HG02642 (cell line): ENCODE measurements at regions not wholly inside any gene's neighbourhood (a gene's known extent, or its start where the extent isn't known, plus 50 kb on each side); places are given as distances from the start of the nearest gene placed in this dataset.
A peak's percentile ranks its signal among the peaks of the same experiment; 100 is the strongest.
"Not testable (repeated sequence)": the region's sequence is repeated elsewhere in the genome, so short reads cannot be mapped to it uniquely, and the experiment has no call there.

Experiments used
- ATAC-seq: cut with Tn5 transposase; IDR thresholded peaks from one replicate; pipeline ENCODE4 v1.9.1; 2021; ENCODE audit warnings: mild to moderate bottlenecking; ENCODE audit not compliant: unreplicated experiment, poor library complexity

- no peak for ATAC-seq
Measured at GRCh38 chr9:104980039-104980654, 52.2 kb upstream of the ABCA1 start.

DNA sequence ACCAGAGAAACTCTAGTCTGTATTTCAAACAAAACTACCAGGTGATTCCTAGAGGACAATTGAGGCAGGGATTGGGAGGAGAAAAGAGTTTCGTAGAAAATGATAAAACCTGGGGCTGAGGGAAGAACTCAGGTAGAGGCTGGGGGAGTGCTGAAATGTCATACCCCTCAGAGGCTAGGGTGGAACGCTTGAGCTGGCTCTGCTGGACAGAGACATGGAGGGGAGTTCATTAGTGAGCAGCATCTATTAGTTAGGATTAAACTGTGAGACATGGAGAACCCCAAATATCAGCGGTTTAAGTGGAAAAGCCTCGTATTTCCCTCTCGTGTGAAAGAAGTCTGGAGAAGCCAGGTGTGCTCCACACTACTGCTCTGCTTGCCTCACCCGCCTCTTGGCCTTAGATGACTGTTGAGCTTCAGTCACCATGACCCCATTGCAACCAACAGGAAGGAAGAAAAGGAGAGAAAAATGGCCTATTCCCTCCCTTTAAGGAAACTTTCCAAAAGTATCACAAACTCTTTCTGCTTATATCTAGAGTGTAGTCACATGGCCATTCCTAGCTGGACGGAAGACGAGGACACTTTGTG lies 53.7 kb upstream of the ABCA1 start:
- ATAC-seq = no peak

GRCh38 chr9:104982543-104982942 lies 54.6 kb upstream of the ABCA1 start:
- ATAC-seq = no peak

GRCh38 chr9:104983491-104983890 lies 55.5 kb upstream of the ABCA1 start:
- ATAC-seq = no peak

DNA sequence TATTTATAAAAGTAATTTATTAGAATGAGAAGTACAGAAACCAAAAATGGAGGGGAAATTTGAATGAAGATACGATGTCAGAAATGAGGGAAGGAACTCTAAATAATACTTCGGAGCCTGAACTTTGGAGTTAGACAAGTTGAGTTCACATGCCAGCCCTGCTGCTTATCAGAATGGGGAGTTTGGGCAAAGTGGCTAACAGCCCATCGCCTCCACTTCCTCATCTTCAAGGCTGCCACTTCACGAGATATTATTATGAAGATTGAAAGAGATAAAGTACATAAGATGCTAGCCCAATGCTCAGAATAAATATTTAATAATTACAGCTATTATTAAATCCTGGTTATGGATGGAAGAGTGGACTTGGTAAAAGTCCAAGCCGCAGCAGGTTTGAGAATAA lies 56.2 kb upstream of the ABCA1 start:
- no peak for ATAC-seq

GRCh38 chr9:104984542-104984941 lies 56.6 kb upstream of the ABCA1 start:
- ATAC-seq = no peak

DNA sequence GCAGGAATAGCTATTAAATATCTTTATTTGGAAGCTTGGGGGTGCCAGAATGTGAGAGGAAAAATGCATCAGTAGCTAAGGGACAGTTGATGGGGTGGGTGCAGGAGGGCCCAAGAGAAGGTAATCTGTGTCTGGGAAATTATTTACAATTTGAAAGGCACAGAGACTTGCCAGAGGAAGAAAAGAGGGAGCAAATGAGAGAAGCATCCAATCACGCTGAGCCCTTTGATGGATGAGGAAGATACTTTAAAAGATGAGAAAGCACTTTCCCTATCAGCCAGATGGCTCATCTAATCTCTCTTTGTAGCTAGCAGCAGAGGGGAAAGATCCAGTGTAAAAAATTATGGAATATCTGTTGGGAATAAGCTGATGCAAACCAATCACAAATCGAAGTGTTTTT lies 57.0 kb upstream of the ABCA1 start:
- ATAC-seq = no peak

GRCh38 chr9:104986096-104986495 lies 58.1 kb upstream of the ABCA1 start:
- ATAC-seq = no peak

GRCh38 chr9:104987743-104988142 lies 59.8 kb upstream of the ABCA1 start:
- no peak for ATAC-seq

- ATAC-seq = no peak
Measured at GRCh38 chr9:104988539-104988938, 60.6 kb upstream of the ABCA1 start.

DNA sequence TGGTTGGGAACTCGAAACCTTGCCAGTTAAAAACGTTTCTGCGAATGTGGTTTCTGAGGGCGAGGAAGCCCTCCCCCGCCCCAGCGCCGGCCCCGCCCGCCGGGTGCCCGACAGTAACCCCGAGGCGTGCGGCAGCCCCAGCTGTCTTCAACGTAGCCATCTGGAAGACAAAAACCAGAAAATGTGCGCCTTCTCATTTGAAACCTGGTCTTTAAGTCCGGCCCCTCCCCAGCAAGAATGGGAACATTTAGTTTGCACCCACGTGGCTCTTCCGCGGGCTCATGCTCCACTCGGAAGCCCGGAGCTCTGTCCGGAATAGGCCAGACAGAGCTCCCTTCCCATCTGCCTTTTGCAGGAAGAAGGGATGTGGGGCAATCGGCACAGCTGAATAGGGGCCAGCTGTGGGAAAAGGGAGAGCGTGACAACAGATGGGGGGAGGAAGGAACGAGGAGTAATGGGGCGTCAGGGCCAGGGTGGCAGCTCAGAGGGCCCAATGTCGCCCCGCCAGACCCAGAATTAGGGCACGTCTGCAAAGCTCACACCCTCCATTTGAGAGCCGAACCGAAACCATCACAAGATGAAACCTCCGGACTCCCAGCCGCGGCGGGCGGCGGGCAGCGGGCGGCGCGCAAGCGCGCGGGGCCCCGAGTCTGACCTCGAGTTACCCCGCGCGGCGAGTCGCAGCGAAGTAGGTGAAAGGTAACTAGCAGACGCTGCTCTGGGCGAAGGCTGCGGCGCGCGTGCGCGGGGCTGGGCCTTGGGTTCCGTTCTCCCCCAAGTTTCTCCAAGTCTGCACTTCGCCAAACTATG lies 63.4 kb upstream of the ABCA1 start:
- ATAC-seq = peak; percentile 92

- no peak for ATAC-seq
Measured at GRCh38 chr9:104992659-104993058, 64.7 kb upstream of the ABCA1 start.

GRCh38 chr9:104993291-104993963 lies 65.5 kb upstream of the ABCA1 start:
- ATAC-seq = no peak

DNA sequence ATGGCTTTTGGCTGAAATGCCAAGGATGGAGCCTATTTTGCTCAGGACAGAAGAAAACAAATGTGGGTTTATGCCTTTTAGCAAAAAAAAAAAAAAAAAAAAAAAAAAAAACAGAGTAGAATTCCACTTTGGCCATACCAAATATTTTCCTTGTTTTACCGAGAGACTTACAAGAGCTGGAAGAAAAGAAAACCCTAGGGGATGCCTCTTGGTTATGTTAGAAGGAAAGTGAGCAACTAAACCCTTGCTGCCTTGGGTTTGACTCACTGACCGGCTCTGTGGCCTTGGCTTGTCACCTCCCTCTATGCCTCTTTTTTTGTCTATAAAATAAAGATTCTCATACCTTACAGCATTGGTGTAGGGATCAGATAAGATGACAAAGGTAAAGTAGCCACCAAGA lies 69.6 kb upstream of the ABCA1 start:
- ATAC-seq = no peak

DNA sequence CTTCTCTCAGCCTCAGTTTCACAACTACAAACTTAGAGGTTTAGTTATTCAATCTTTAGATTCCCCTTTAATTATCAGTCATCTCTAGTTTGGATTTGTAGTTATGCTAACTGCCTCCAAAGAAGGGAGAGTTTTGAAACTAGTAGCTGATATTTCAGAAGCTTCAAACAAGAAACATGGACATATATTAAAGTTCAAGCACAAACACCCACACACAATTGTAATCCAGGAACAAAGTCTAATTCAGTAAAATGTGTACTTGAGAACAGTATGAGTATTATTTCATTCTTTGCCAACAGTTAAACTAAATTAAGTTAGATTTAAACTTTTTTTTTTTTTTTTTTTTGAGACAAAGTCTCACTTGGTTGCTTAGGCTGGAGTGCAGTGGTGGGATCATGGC lies 71.2 kb upstream of the ABCA1 start:
- no peak for ATAC-seq

DNA sequence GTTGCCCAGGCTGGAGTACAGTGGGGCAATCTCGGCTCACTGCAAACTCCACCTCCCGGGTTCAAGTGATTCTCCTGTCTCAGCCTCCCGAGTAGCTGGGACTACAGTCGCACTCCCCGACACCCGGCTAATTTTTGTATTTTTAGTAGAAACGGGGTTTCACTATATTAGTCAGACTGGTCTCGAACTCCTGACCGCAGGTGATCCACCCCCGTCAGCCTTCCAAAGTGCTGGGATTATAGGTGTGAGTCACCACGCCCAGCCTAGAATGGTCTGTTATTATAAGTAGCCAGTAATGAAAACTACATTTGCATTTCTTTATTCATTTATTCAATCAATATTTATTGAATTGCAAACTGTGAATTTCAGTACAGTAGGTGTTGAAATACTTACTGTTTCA lies 72.6 kb upstream of the ABCA1 start:
- not testable (repeated sequence) for ATAC-seq

DNA sequence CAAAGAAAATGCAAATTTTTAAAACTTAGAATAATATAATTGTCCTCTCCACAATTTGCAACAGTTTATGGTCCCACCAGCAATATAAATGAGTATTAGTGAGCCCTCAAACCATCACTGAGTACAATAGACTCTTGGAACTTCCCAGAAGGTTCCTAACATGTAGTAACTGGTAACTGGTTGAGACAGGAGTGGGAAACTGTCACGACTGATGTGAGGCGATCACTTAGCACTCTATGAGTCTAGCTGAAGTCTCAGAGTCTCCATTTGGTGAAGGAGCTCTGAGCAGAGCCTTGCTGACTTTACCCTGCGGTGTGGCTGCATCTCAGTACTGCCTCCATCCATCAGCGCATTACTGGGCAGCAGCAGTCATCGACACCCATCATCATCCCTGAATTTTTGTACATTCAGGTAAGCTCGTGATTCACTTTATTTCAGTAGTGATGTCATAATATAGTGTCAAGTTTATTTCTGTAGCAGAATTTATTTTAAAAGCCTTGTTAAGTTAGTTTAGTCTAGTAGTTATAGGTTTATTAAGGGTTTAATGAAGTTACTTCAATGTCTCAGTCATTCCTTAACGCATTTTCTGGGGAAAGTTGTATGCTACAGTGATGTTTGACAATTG lies 76.6 kb upstream of the ABCA1 start:
- ATAC-seq = no peak

DNA sequence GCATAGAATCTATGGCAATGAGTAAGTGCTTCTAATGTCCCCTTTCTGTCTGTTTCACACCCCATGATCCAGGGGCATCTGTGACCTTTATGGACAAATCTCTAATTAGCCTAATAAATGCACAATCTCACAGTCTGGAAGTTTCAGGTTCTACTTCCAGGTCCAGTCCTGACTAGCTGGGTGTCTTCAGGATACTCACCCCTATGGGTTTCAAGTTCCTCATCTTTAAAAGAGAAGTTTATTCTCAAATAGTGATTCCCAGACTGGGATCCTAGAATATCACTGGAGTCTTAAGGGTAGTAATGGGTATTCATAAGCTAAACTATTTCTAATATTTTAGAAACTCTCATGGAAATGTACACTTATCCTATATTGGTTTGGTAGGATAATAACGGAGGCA lies 77.2 kb upstream of the ABCA1 start:
- ATAC-seq = no peak

- no peak for ATAC-seq
Measured at GRCh38 chr9:105006514-105006913, 78.6 kb upstream of the ABCA1 start.

GRCh38 chr9:105007143-105007542 lies 79.2 kb upstream of the ABCA1 start:
- no peak for ATAC-seq

DNA sequence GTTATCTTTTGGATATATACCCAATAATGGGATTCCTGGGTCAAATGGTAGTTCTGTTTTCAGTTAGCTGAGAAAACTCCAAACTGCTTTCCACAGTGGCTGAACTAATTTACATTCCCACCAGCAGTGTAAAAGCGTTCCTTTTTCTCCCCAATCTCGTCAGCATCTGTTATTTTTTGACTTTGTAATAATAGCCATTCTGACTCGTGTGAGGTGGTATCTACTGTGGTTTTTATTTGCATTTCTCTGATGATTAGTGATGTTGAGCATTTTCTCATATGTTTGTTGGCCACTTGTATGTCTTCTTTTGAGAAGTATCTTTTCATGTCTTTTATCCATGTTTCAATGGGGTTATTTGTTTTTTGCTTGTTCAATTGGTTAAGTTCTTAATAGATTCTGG lies 82.1 kb upstream of the ABCA1 start:
- ATAC-seq = peak; percentile 71
